Mucosa of stomach (tissue), 1 donor: ENCODE measurements at regions not wholly inside any gene's neighbourhood (a gene's known extent, or its start where the extent isn't known, plus 50 kb on each side); places are given as distances from the start of the nearest gene placed in this dataset.

Source experiments
- H3K27me3 ChIP-seq: one replicate; pipeline ENCODE4 v1.7.0; 2013; ENCODE audit warnings: mild to moderate bottlenecking, low read length; ENCODE audit not compliant: control insufficient read depth, insufficient read depth
- H3K36me3 ChIP-seq: one replicate; pipeline ENCODE4 v1.7.0; 2013; ENCODE audit warnings: low read length; ENCODE audit not compliant: control insufficient read depth, insufficient read depth
- H3K4me1 ChIP-seq: one replicate; pipeline ENCODE4 v1.7.0; 2013; ENCODE audit warnings: mild to moderate bottlenecking, low read length; ENCODE audit not compliant: control insufficient read depth, insufficient read depth
- H3K4me3 ChIP-seq: one replicate; pipeline ENCODE4 v1.7.0; 2013; ENCODE audit warnings: low read length
- H3K9ac ChIP-seq: one replicate; pipeline ENCODE4 v1.7.0; 2013; ENCODE audit warnings: mild to moderate bottlenecking, low read length, moderate library complexity
- H3K9me3 ChIP-seq: one replicate; pipeline ENCODE4 v1.7.0; 2013; ENCODE audit warnings: mild to moderate bottlenecking, low read length, moderate library complexity; ENCODE audit not compliant: control insufficient read depth
- donor health status: Pancreatic carcinoma.

- no peaks in the 10 kb centered on the region for H3K9me3 ChIP-seq
- H3K4me3 ChIP-seq, result no peak overlapping the region
- H3K36me3 ChIP-seq, result no peaks in the 10 kb centered on the region
- H3K9ac ChIP-seq, result no peak overlapping the region
- peaks cover 11% of the 10 kb centered on the region for H3K4me1 ChIP-seq
- H3K27me3 ChIP-seq, result peaks cover 12% of the 10 kb centered on the region
Observed at GRCh38 chr1:38246955-38247952, 200.7 kb upstream of the POU3F1 start.

- Histone ChIP-seq H3K4me3 (no peak overlapping the region), H3K9me3 (no peaks in the 10 kb centered on the region), H3K36me3 (no peaks in the 10 kb centered on the region), H3K9ac (no peak overlapping the region), H3K27me3 (peaks cover 6% of the 10 kb centered on the region), H3K4me1 (peaks cover 11% of the 10 kb centered on the region)
Observed at GRCh38 chr1:38244218-38244845, 197.7 kb upstream of the POU3F1 start.

- H3K36me3 ChIP-seq, result no peaks in the 10 kb centered on the region
Observed at GRCh38 chr1:38243106-38243505, 196.5 kb upstream of the POU3F1 start.

GRCh38 chr1:38242506-38242905 is 195.9 kb upstream of the POU3F1 start:
- Histone ChIP-seq H3K27me3 (peaks cover 4% of the 10 kb centered on the region), H3K9ac (no peak overlapping the region), H3K4me3 (no peak overlapping the region), H3K36me3 (no peaks in the 10 kb centered on the region), H3K4me1 (peaks cover 11% of the 10 kb centered on the region), H3K9me3 (no peaks in the 10 kb centered on the region)

More at GRCh38 chr1:38243106-38243505, 196.5 kb upstream of the POU3F1 start:
- peaks cover 4% of the 10 kb centered on the region for H3K27me3 ChIP-seq
- peaks cover 11% of the 10 kb centered on the region for H3K4me1 ChIP-seq
- no peak overlapping the region for H3K9ac ChIP-seq
- no peaks in the 10 kb centered on the region for H3K9me3 ChIP-seq
- H3K4me3 ChIP-seq, result no peak overlapping the region

- Histone ChIP-seq H3K4me1 (peaks cover 5% of the 10 kb centered on the region), H3K36me3 (no peaks in the 10 kb centered on the region), H3K27me3 (peaks cover 4% of the 10 kb centered on the region), H3K4me3 (no peak overlapping the region), H3K9ac (no peak overlapping the region), H3K9me3 (no peaks in the 10 kb centered on the region)
Observed at GRCh38 chr1:38241594-38242334, 195.2 kb upstream of the POU3F1 start.

GRCh38 chr1:38240618-38241017 is 194.0 kb upstream of the POU3F1 start:
- Histone ChIP-seq H3K36me3 (no peaks in the 10 kb centered on the region), H3K9ac (no peak overlapping the region), H3K9me3 (no peaks in the 10 kb centered on the region), H3K27me3 (peaks cover 4% of the 10 kb centered on the region), H3K4me1 (no peaks in the 10 kb centered on the region), H3K4me3 (no peak overlapping the region)

- Histone ChIP-seq H3K9me3 (no peaks in the 10 kb centered on the region), H3K27me3 (peaks cover 4% of the 10 kb centered on the region), H3K4me1 (no peaks in the 10 kb centered on the region), H3K9ac (no peak overlapping the region), H3K4me3 (no peak overlapping the region), H3K36me3 (no peaks in the 10 kb centered on the region)
Observed at GRCh38 chr1:38239258-38239835, 192.8 kb upstream of the POU3F1 start.

GRCh38 chr1:38238294-38238693 is 191.7 kb upstream of the POU3F1 start:
- no peaks in the 10 kb centered on the region for H3K9me3 ChIP-seq
- no peaks in the 10 kb centered on the region for H3K4me1 ChIP-seq
- no peaks in the 10 kb centered on the region for H3K36me3 ChIP-seq
- peaks cover 4% of the 10 kb centered on the region for H3K27me3 ChIP-seq
- H3K4me3 ChIP-seq, result no peak overlapping the region
- no peak overlapping the region for H3K9ac ChIP-seq

- Histone ChIP-seq H3K27me3 (peaks cover 2% of the 10 kb centered on the region), H3K9ac (no peak overlapping the region), H3K4me3 (no peak overlapping the region), H3K4me1 (no peaks in the 10 kb centered on the region), H3K36me3 (no peaks in the 10 kb centered on the region), H3K9me3 (no peaks in the 10 kb centered on the region)
Observed at GRCh38 chr1:38235705-38236104, 189.1 kb upstream of the POU3F1 start.

GRCh38 chr1:38231941-38232340 is 185.3 kb upstream of the POU3F1 start:
- Histone ChIP-seq H3K36me3 (no peaks in the 10 kb centered on the region), H3K9ac (no peak overlapping the region), H3K4me1 (no peaks in the 10 kb centered on the region), H3K9me3 (no peaks in the 10 kb centered on the region), H3K4me3 (no peak overlapping the region), H3K27me3 (no peaks in the 10 kb centered on the region)

- no peaks in the 10 kb centered on the region for H3K36me3 ChIP-seq
- H3K9me3 ChIP-seq, result no peaks in the 10 kb centered on the region
- H3K27me3 ChIP-seq, result no peaks in the 10 kb centered on the region
- H3K9ac ChIP-seq, result no peak overlapping the region
- no peak overlapping the region for H3K4me3 ChIP-seq
- H3K4me1 ChIP-seq, result no peaks in the 10 kb centered on the region
Observed at GRCh38 chr1:38228718-38229117, 182.1 kb upstream of the POU3F1 start.
